Gastroesophageal sphincter (tissue), 3 donors: ENCODE measurements at regions not wholly inside any gene's neighbourhood (a gene's known extent, or its start where the extent isn't known, plus 50 kb on each side); places are given as distances from the start of the nearest gene placed in this dataset.

Experiments
- CTCF ChIP-seq, 4 experiments: fragments of 200-600 bp in 2 of 4; fragments of 450-650 bp in 2 of 4; sonication (generic) in 1 of 4; IDR thresholded peaks; one replicate each; pipeline ENCODE4 v1.5.1; 2017 to 2019; ENCODE audit warnings: antibody characterized with exemption in 4 of 4, mild to moderate bottlenecking in 2 of 4, moderate library complexity in 2 of 4
- EP300 ChIP-seq: sonication (generic); formaldehyde crosslinking; IDR thresholded peaks from one replicate; pipeline ENCODE4 v1.6.1; 2017; ENCODE audit warnings: antibody characterized with exemption, mild to moderate bottlenecking
- POLR2AphosphoS5 ChIP-seq: sonication (generic); formaldehyde crosslinking; IDR thresholded peaks from one replicate; pipeline ENCODE4 v1.6.1; 2017; ENCODE audit warnings: antibody characterized with exemption

DNA sequence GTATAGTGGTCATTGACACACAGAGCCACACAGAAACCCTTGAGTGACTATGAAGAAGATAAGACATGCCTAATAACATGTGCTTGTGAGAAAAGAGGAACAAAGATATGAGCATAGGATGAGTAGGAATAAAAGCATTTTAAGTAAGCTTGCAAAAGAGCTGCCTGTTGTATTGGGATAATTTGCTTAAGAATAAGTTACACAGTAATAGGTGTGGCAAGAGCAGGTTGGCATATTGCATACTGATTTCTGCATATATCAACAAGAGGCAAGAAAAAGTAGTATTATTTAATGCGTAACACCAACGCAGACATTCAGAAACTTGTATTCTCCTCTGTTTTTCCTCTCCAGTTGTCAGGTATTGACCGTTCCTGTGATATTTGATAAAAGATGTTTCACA lies 111.5 kb upstream of the UGT8 start:
- TF ChIP-seq EP300 (no peak), CTCF (IDR thresholded peaks at IDR 0.05) (no peak), POLR2AphosphoS5 (no peak)
